ENCODE measurements at regions not wholly inside any gene's neighbourhood (a gene's known extent, or its start where the extent isn't known, plus 50 kb on each side); places are given as distances from the start of the nearest gene placed in this dataset.

- no peak for DNase-seq (ENCODE audit: low read depth)
- TF ChIP-seq, protein P1, sequence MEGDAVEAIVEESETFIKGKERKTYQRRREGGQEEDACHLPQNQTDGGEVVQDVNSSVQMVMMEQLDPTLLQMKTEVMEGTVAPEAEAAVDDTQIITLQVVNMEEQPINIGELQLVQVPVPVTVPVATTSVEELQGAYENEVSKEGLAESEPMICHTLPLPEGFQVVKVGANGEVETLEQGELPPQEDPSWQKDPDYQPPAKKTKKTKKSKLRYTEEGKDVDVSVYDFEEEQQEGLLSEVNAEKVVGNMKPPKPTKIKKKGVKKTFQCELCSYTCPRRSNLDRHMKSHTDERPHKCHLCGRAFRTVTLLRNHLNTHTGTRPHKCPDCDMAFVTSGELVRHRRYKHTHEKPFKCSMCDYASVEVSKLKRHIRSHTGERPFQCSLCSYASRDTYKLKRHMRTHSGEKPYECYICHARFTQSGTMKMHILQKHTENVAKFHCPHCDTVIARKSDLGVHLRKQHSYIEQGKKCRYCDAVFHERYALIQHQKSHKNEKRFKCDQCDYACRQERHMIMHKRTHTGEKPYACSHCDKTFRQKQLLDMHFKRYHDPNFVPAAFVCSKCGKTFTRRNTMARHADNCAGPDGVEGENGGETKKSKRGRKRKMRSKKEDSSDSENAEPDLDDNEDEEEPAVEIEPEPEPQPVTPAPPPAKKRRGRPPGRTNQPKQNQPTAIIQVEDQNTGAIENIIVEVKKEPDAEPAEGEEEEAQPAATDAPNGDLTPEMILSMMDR (IDR thresholded peaks at IDR 0.05; ENCODE audit: low read depth, low read length, missing control alignments), result no peak
- no peak overlapping the region for H3K4me3 ChIP-seq (ENCODE audit: low read depth, low read length)
Measured at GRCh38 chrX:137982472-137983172, 416.7 kb downstream of the ZIC3 start.

DNA sequence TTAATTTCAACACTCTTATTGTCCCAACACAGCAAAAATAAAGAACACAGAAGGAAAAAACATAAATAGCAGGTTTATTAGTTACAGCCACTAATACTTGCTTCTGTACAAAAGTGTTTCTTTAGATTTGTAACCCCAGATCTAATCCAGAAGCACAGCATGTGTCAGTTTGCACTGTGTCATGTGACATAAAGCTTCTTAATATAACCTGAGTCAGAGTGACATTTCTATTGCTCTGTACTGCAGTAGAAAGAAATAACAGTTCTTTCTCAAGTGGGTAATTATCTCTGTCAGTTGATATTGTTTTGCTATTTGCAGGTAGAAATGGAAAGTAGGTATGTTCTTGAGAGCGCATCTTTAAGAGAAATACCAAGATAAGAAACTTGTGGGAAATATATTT is 422.5 kb downstream of the ZIC3 start:
- TF ChIP-seq, protein P1 (IDR thresholded peaks at IDR 0.05; ENCODE audit: low read depth, low read length, missing control alignments), result no peak
- no peak overlapping the region for H3K4me3 ChIP-seq (ENCODE audit: low read depth, low read length)
- DNase-seq (ENCODE audit: low read depth), result no peak

DNA sequence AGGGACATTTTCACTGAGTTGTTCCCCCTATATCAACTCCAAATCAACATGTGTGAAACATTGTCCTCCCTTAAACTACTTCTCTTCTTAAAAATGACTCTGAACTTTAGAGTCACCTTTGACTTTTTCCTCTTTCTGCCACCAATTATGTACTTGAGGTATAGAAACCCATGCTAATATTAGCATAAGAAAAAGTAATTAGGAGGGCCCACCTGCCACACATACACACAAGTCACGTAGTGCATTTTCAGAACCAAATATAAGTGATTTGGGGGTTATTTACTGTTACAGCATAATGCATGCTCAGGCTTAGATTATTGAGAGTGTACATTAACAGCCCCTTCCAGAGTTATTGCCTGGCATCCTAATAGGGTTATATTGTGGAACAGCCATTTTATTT is 432.7 kb downstream of the ZIC3 start:
- TF ChIP-seq, protein P1 (IDR thresholded peaks at IDR 0.05; ENCODE audit: low read depth, low read length, missing control alignments), result no peak
- H3K4me3 ChIP-seq (ENCODE audit: low read depth, low read length), result no peak overlapping the region
- no peak for DNase-seq (ENCODE audit: low read depth)

GRCh38 chrX:137999071-137999470 is 433.1 kb downstream of the ZIC3 start:
- no peak for DNase-seq (ENCODE audit: low read depth)
- TF ChIP-seq, protein P1 (IDR thresholded peaks at IDR 0.05; ENCODE audit: low read depth, low read length, missing control alignments), result no peak
- no peak overlapping the region for H3K4me3 ChIP-seq (ENCODE audit: low read depth, low read length)

DNA sequence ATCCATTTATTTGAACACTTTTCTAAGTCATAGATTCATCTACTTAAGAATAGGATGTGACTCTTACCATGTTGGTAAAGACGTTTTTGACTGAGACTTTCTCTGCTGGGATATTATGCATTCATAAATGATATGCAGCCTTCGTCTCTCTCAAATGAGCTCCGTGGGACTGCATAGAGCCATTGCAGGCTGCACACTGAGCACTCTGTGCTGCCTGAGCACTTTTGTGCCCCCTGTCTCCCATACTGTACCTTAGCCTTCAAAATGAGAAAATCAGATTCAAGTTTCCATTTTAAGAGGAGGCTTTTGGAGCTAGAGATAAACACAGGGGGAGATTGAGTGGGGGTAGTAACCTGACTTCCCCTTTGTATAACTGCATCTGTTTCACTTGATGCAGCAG is 433.6 kb downstream of the ZIC3 start:
- TF ChIP-seq, protein P1 (IDR thresholded peaks at IDR 0.05; ENCODE audit: low read depth, low read length, missing control alignments), result no peak
- no peak overlapping the region for H3K4me3 ChIP-seq (ENCODE audit: low read depth, low read length)
- DNase-seq (ENCODE audit: low read depth), result no peak

DNA sequence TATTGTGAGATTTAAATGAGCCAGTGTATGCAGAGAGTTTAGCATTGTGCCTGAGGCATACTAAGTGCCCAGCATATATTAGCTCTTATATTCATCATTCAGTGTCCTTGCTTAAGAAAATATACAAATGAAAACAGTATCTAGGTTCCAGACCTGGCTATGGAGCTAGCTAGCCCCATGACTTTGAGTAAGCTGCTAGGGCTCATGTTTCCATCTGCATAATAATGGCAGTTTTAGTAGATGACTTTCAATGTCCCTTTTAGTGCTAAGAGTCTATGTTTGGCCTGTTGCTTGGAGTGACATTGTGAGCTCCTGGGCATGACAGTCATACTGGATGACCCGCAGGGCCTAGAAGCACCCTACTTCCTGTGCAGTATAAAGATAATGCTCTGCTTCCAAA is 435.3 kb downstream of the ZIC3 start:
- TF ChIP-seq, protein P1 (IDR thresholded peaks at IDR 0.05; ENCODE audit: low read depth, low read length, missing control alignments), result no peak
- no peak overlapping the region for H3K4me3 ChIP-seq (ENCODE audit: low read depth, low read length)
- DNase-seq (ENCODE audit: low read depth), result no peak

- no peak overlapping the region for H3K4me3 ChIP-seq (ENCODE audit: low read depth, low read length)
- TF ChIP-seq, protein P1 (IDR thresholded peaks at IDR 0.05; ENCODE audit: low read depth, low read length, missing control alignments), result no peak
- DNase-seq (ENCODE audit: low read depth), result no peak
Measured at GRCh38 chrX:138006180-138006579, 440.3 kb downstream of the ZIC3 start.

Measured in GM12864 (cell line).